WI38 (cell line): ENCODE measurements at regions not wholly inside any gene's neighbourhood (a gene's known extent, or its start where the extent isn't known, plus 50 kb on each side); places are given as distances from the start of the nearest gene placed in this dataset.
"Not testable (repeated sequence)": the region's sequence is repeated elsewhere in the genome, so short reads cannot be mapped to it uniquely, and the experiment has no call there.

ENCODE experiments used
- H3K4me3 ChIP-seq: 2 replicates; pipeline ENCODE4 v1.5.1; 2011; ENCODE audit warnings: low read depth, mild to moderate bottlenecking, control low read depth, low read length
- CTCF ChIP-seq: IDR thresholded peaks from 2 replicates; pipeline ENCODE4 v1.5.1; 2012; ENCODE audit warnings: low read depth, mild to moderate bottlenecking, control low read depth, low read length

- no peak overlapping the region for H3K4me3 ChIP-seq
- TF ChIP-seq CTCF = no peak
These were observed 275.3 kb upstream of the REG3G start for GRCh38 chr2:78750219-78750618.

- no peak overlapping the region for H3K4me3 ChIP-seq
- no peak for TF ChIP-seq CTCF
These were observed 270.6 kb upstream of the REG3G start for GRCh38 chr2:78754930-78755329.

- TF ChIP-seq CTCF = no peak
- no peak overlapping the region for H3K4me3 ChIP-seq
These were observed 268.3 kb upstream of the REG3G start for GRCh38 chr2:78757191-78757590.

- no peak for TF ChIP-seq CTCF
- no peak overlapping the region for H3K4me3 ChIP-seq
These were observed 267.9 kb upstream of the REG3G start for GRCh38 chr2:78757640-78758039.

- not testable (repeated sequence) for H3K4me3 ChIP-seq
These were observed 266.7 kb upstream of the REG3G start for GRCh38 chr2:78758765-78759164.

- no peak for TF ChIP-seq CTCF
- H3K4me3 ChIP-seq = no peak overlapping the region
These were observed 259.0 kb upstream of the REG3G start for GRCh38 chr2:78766459-78766858.

GRCh38 chr2:78768016-78768415 lies 257.5 kb upstream of the REG3G start:
- no peak for TF ChIP-seq CTCF
- no peak overlapping the region for H3K4me3 ChIP-seq

- no peak overlapping the region for H3K4me3 ChIP-seq
- TF ChIP-seq CTCF = no peak
These were observed 250.2 kb upstream of the REG3G start for GRCh38 chr2:78775291-78775690.
